Neural cell (in vitro differentiated cells): ENCODE measurements at regions not wholly inside any gene's neighbourhood (a gene's known extent, or its start where the extent isn't known, plus 50 kb on each side); places are given as distances from the start of the nearest gene placed in this dataset.

Experiments used
- CTCF ChIP-seq: fragments of 450-650 bp; IDR thresholded peaks from 2 replicates; pipeline ENCODE4 v1.5.1; 2014; ENCODE audit warnings: antibody characterized with exemption, mild to moderate bottlenecking, moderate library complexity; ENCODE audit not compliant: poor library complexity, severe bottlenecking
- EZH2 ChIP-seq: fragments of 200-600, 300-800 bp; shearing (Covaris generic), sonication (generic); IDR thresholded peaks from 2 replicates; pipeline ENCODE4 v1.6.1; 2014; ENCODE audit warnings: antibody characterized with exemption, low read length, borderline replicate concordance, mild to moderate bottlenecking; ENCODE audit not compliant: insufficient read depth, poor library complexity, severe bottlenecking
- POLR2AphosphoS5 ChIP-seq: IDR thresholded peaks from 2 replicates; pipeline ENCODE4 v1.6.1; 2012
- RAD21 ChIP-seq: fragments of 450-650 bp; conservative IDR thresholded peaks from 2 replicates; pipeline ENCODE4 v1.6.1; 2014; ENCODE audit warnings: antibody characterized with exemption, mild to moderate bottlenecking, moderate library complexity
- REST ChIP-seq: IDR thresholded peaks from 2 replicates; pipeline ENCODE4 v1.6.1; 2012; ENCODE audit warnings: borderline replicate concordance

- TF ChIP-seq CTCF (no peak), RAD21 (no peak), REST (no peak), POLR2AphosphoS5 (no peak), EZH2 (no peak)
These were observed 81.1 kb upstream of the GLI2 start for GRCh38 chr2:120654381-120655134.
